Naive thymus-derived CD4-positive, alpha-beta T cell (primary cell): ENCODE measurements at regions not wholly inside any gene's neighbourhood (a gene's known extent, or its start where the extent isn't known, plus 50 kb on each side); places are given as distances from the start of the nearest gene placed in this dataset.

ENCODE experiments used
- ATAC-seq: fragments of 150-1000 bp; cut with Tn5 transposase; 2 replicates; pipeline ENCODE4 v1.10.0; 2021; ENCODE audit warnings: mild to moderate bottlenecking, moderate library complexity
- CTCF ChIA-PET: fragments of 350-600 bp; sonication (Branson Sonifier 250); formaldehyde crosslinking; loops from one replicate; lab custom pipeline; 2021; ENCODE audit warnings: antibody characterized with exemption; lab: Charles Lee
- POLR2A ChIA-PET: fragments of 350-600 bp; sonication (Branson Sonifier 250); formaldehyde crosslinking; loops from one replicate; lab custom pipeline; 2021; ENCODE audit warnings: antibody characterized with exemption, inconsistent platforms; lab: Charles Lee
- DNase-seq, 9 donors: peaks; one replicate each; pipeline versions ENCODE4 v3.0.0 to v3.0.0-alpha.2; 2020 to 2022; ENCODE audit warnings: mixed read lengths in 1 of 9
- H3K27ac ChIP-seq: one replicate; pipeline ENCODE4 v1.7.0; 2013; ENCODE audit warnings: mild to moderate bottlenecking, low read depth, low read length, moderate library complexity
- H3K27me3 ChIP-seq, 2 donors: one replicate each; pipeline ENCODE4 v1.7.0; 2013; ENCODE audit warnings: low read length in 2 of 2, mild to moderate bottlenecking in 2 of 2, moderate library complexity in 2 of 2; ENCODE audit not compliant: control insufficient read depth in 2 of 2, insufficient read depth in 2 of 2
- H3K36me3 ChIP-seq, 3 experiments: 1 replicate in 2 of 3; 2 replicates in 1 of 3; pipeline ENCODE4 v1.7.0; 2013; ENCODE audit warnings: low read length in 3 of 3, mild to moderate bottlenecking in 3 of 3, moderate library complexity in 1 of 3; ENCODE audit not compliant: insufficient read depth in 3 of 3, control insufficient read depth in 2 of 3
- H3K4me1 ChIP-seq, 2 donors: one replicate each; pipeline ENCODE4 v1.7.0; 2013; ENCODE audit warnings: low read length in 2 of 2, mild to moderate bottlenecking in 2 of 2, moderate library complexity in 1 of 2; ENCODE audit not compliant: control insufficient read depth in 2 of 2, insufficient read depth in 2 of 2
- H3K4me3 ChIP-seq: 2 replicates; pipeline ENCODE4 v1.7.0; 2013; ENCODE audit warnings: mild to moderate bottlenecking, low read length
- H3K9me3 ChIP-seq, 3 experiments: 1 replicate in 2 of 3; 2 replicates in 1 of 3; pipeline ENCODE4 v1.7.0; 2013; ENCODE audit warnings: low read length in 3 of 3; ENCODE audit not compliant: control insufficient read depth in 2 of 3
- H3K27ac Mint-ChIP-seq, 9 donors: one replicate each; pipeline ENCODE4 v1.8.0; 2020 to 2022; ENCODE audit warnings: mixed read lengths in 9 of 9, mild to moderate bottlenecking in 8 of 9, moderate library complexity in 5 of 9, inconsistent platforms in 2 of 9
- H3K27me3 Mint-ChIP-seq, 5 donors: one replicate each; pipeline ENCODE4 v1.8.0; 2021 to 2022; ENCODE audit warnings: mixed read lengths in 5 of 5, mild to moderate bottlenecking in 1 of 5
- H3K36me3 Mint-ChIP-seq, 5 donors: one replicate each; pipeline ENCODE4 v1.8.0; 2020 to 2022; ENCODE audit warnings: mixed read lengths in 5 of 5, mild to moderate bottlenecking in 3 of 5, inconsistent platforms in 1 of 5
- H3K4me1 Mint-ChIP-seq, 7 donors: one replicate each; pipeline ENCODE4 v1.8.0; 2020 to 2022; ENCODE audit warnings: mixed read lengths in 7 of 7, mild to moderate bottlenecking in 3 of 7, inconsistent platforms in 1 of 7
- H3K4me3 Mint-ChIP-seq, 10 donors: one replicate each; pipeline ENCODE4 v1.8.0; 2020 to 2022; ENCODE audit warnings: mild to moderate bottlenecking in 10 of 10, mixed read lengths in 10 of 10, moderate library complexity in 6 of 10, inconsistent platforms in 2 of 10
- H3K9me3 Mint-ChIP-seq, 11 donors: one replicate each; pipeline ENCODE4 v1.8.0; 2020 to 2022; ENCODE audit warnings: mixed read lengths in 11 of 11, mild to moderate bottlenecking in 4 of 11, inconsistent platforms in 1 of 11, moderate library complexity in 1 of 11
- intact Hi-C, 2 donors: fragments of 100-400 bp; cut with micrococcal nuclease; formaldehyde crosslinking; loops; one replicate each; pipeline ENCODE4 v1.15.1; 2023

- CTCF ChIA-PET: no interaction called here
- no peak overlapping the region for H3K27ac ChIP-seq
- intact Hi-C loops: no loop called here
Observed at GRCh38 chr14:26765768-26766520, 168.1 kb upstream of the NOVA1 start.

GRCh38 chr14:26766726-26767125 is 168.9 kb upstream of the NOVA1 start:
- H3K36me3 Mint-ChIP-seq: no peaks in the 10 kb centered on the region
- H3K27ac Mint-ChIP-seq: no peak overlapping the region
- ATAC-seq (no peak), DNase-seq (no peak)
- no peak overlapping the region for H3K27ac ChIP-seq
- no peak overlapping the region for H3K4me3 ChIP-seq
- H3K9me3 ChIP-seq: no peaks in the 10 kb centered on the region
- ChIA-PET CTCF (no interaction called here), POLR2A (no interaction called here)
- no peaks in the 10 kb centered on the region for H3K4me1 Mint-ChIP-seq
- no peaks in the 10 kb centered on the region for H3K4me1 ChIP-seq
- no peak overlapping the region for H3K4me3 Mint-ChIP-seq
- H3K27me3 ChIP-seq: no peaks in the 10 kb centered on the region
- H3K27me3 Mint-ChIP-seq: no peaks in the 10 kb centered on the region
- peaks cover 0 to 19% (median 4%) of the 10 kb centered on the region in 11 donors for H3K9me3 Mint-ChIP-seq
- no peaks in the 10 kb centered on the region for H3K36me3 ChIP-seq
- intact Hi-C loops: no loop called here

More at GRCh38 chr14:26765768-26766520, 168.1 kb upstream of the NOVA1 start:
- Mint-ChIP-seq H3K27ac (no peak overlapping the region), H3K36me3 (no peaks in the 10 kb centered on the region), H3K4me3 (no peak overlapping the region), H3K4me1 (no peaks in the 10 kb centered on the region), H3K9me3 (peaks cover 0 to 19% (median 4%) of the 10 kb centered on the region in 11 donors), H3K27me3 (no peaks in the 10 kb centered on the region)
- Histone ChIP-seq H3K4me1 (no peaks in the 10 kb centered on the region), H3K27me3 (no peaks in the 10 kb centered on the region), H3K4me3 (no peak overlapping the region), H3K36me3 (no peaks in the 10 kb centered on the region), H3K9me3 (no peaks in the 10 kb centered on the region)
- no peak for DNase-seq
- POLR2A ChIA-PET: no interaction called here
- ATAC-seq: no peak

GRCh38 chr14:26773906-26774593 is 176.2 kb upstream of the NOVA1 start:
- Mint-ChIP-seq H3K36me3 (no peaks in the 10 kb centered on the region), H3K27ac (no peak overlapping the region), H3K4me1 (no peaks in the 10 kb centered on the region), H3K9me3 (peaks cover 0 to 41% (median 6%) of the 10 kb centered on the region in 11 donors), H3K27me3 (no peaks in the 10 kb centered on the region), H3K4me3 (no peak overlapping the region)
- no peak for ATAC-seq
- Histone ChIP-seq H3K4me3 (no peak overlapping the region), H3K9me3 (no peaks in the 10 kb centered on the region), H3K36me3 (no peaks in the 10 kb centered on the region), H3K4me1 (no peaks in the 10 kb centered on the region), H3K27me3 (no peaks in the 10 kb centered on the region), H3K27ac (no peak overlapping the region)
- intact Hi-C loops: no loop called here
- DNase-seq: no peak
- ChIA-PET POLR2A (no interaction called here), CTCF (no interaction called here)

GRCh38 chr14:26775765-26776563 is 178.1 kb upstream of the NOVA1 start:
- H3K4me3 Mint-ChIP-seq: no peak overlapping the region
- Histone ChIP-seq H3K27ac (no peak overlapping the region), H3K27me3 (no peaks in the 10 kb centered on the region), H3K4me1 (no peaks in the 10 kb centered on the region), H3K9me3 (no peaks in the 10 kb centered on the region), H3K4me3 (no peak overlapping the region), H3K36me3 (no peaks in the 10 kb centered on the region)
- ChIA-PET POLR2A (no interaction called here), CTCF (no interaction called here)
- no peak for DNase-seq
- ATAC-seq: no peak
- no peaks in the 10 kb centered on the region for H3K36me3 Mint-ChIP-seq
- peaks cover 0 to 40% (median 5%) of the 10 kb centered on the region in 11 donors for H3K9me3 Mint-ChIP-seq
- H3K4me1 Mint-ChIP-seq: no peaks in the 10 kb centered on the region
- H3K27me3 Mint-ChIP-seq: no peaks in the 10 kb centered on the region
- H3K27ac Mint-ChIP-seq: no peak overlapping the region
- intact Hi-C loops: no loop called here

GRCh38 chr14:26791117-26791806 is 193.4 kb upstream of the NOVA1 start:
- Mint-ChIP-seq H3K36me3 (peaks cover 0 to 4% (median 0%) of the 10 kb centered on the region in 5 donors), H3K27me3 (no peaks in the 10 kb centered on the region), H3K4me1 (no peaks in the 10 kb centered on the region), H3K4me3 (no peak overlapping the region), H3K27ac (no peak overlapping the region), H3K9me3 (peaks cover 3 to 36% (median 16%) of the 10 kb centered on the region in 11 donors)
- POLR2A ChIA-PET: no interaction called here
- no peaks in the 10 kb centered on the region for H3K27me3 ChIP-seq
- intact Hi-C loops: no loop called here
- H3K4me3 ChIP-seq: no peak overlapping the region
- no peaks in the 10 kb centered on the region for H3K4me1 ChIP-seq
- CTCF ChIA-PET: no interaction called here
- no peak for ATAC-seq
- no peaks in the 10 kb centered on the region for H3K36me3 ChIP-seq
- H3K9me3 ChIP-seq: no peaks in the 10 kb centered on the region
- no peak overlapping the region for H3K27ac ChIP-seq
- no peak for DNase-seq

- peaks cover 0 to 4% (median 0%) of the 10 kb centered on the region in 5 donors for H3K36me3 Mint-ChIP-seq
Observed at GRCh38 chr14:26794731-26795130, 196.9 kb upstream of the NOVA1 start.

More at GRCh38 chr14:26794731-26795130, 196.9 kb upstream of the NOVA1 start:
- ChIA-PET POLR2A (no interaction called here), CTCF (no interaction called here)
- Mint-ChIP-seq H3K27ac (no peak overlapping the region), H3K4me3 (no peak overlapping the region), H3K9me3 (peaks cover 6 to 27% (median 16%) of the 10 kb centered on the region in 11 donors), H3K4me1 (no peaks in the 10 kb centered on the region), H3K27me3 (no peaks in the 10 kb centered on the region)
- Histone ChIP-seq H3K36me3 (no peaks in the 10 kb centered on the region), H3K27ac (no peak overlapping the region), H3K4me3 (no peak overlapping the region), H3K4me1 (no peaks in the 10 kb centered on the region), H3K27me3 (no peaks in the 10 kb centered on the region), H3K9me3 (no peaks in the 10 kb centered on the region)
- ATAC-seq (no peak), DNase-seq (no peak)
- intact Hi-C loops: no loop called here
